Kidney (tissue), 13 donors: ENCODE measurements at regions not wholly inside any gene's neighbourhood (a gene's known extent, or its start where the extent isn't known, plus 50 kb on each side); places are given as distances from the start of the nearest gene placed in this dataset.

Experiments
- DNase-seq, 5 donors: peaks; one replicate each; pipeline ENCODE4 v3.0.0-alpha.2; 2013 to 2020
- FAIRE-seq: peaks from 2 replicates; lab custom pipeline; 2012; peaks lifted over from hg19 to GRCh38; lab: Jason Lieb, UNC
- H3K27ac ChIP-seq, 2 donors: one replicate each; pipeline ENCODE4 v1.7.0; 2013; ENCODE audit warnings: low read depth in 2 of 2, low read length in 2 of 2, inconsistent platforms in 1 of 2
- H3K27me3 ChIP-seq: one replicate; pipeline ENCODE4 v1.7.1; 2013; ENCODE audit warnings: low read length, inconsistent platforms; ENCODE audit not compliant: control insufficient read depth, insufficient read depth
- H3K36me3 ChIP-seq, 3 donors: one replicate each; pipeline versions ENCODE4 v1.7.0 to v1.7.1; 2013; ENCODE audit warnings: low read length in 3 of 3, control low read depth in 1 of 3, inconsistent platforms in 1 of 3; ENCODE audit not compliant: insufficient read depth in 3 of 3, control insufficient read depth in 2 of 3
- H3K4me1 ChIP-seq, 3 donors: one replicate each; pipeline versions ENCODE4 v1.7.0 to v1.7.1; 2013; ENCODE audit warnings: low read length in 3 of 3, inconsistent platforms in 1 of 3, low read depth in 1 of 3; ENCODE audit not compliant: control insufficient read depth in 2 of 3, insufficient read depth in 2 of 3
- H3K4me3 ChIP-seq, 3 donors: one replicate each; pipeline versions ENCODE4 v1.7.0 to v1.8.1; 2013; ENCODE audit warnings: low read length in 3 of 3, control low read depth in 1 of 3, inconsistent platforms in 1 of 3
- H3K9ac ChIP-seq, 3 donors: one replicate each; pipeline versions ENCODE4 v1.7.0 to v1.7.1; 2013; ENCODE audit warnings: low read length in 3 of 3, control low read depth in 1 of 3, inconsistent platforms in 1 of 3
- H3K9me3 ChIP-seq, 3 donors: one replicate each; pipeline versions ENCODE4 v1.7.0 to v1.7.1; 2013; ENCODE audit warnings: low read length in 3 of 3, control low read depth in 1 of 3, inconsistent platforms in 1 of 3; ENCODE audit not compliant: control insufficient read depth in 2 of 3, insufficient read depth in 1 of 3
- CTCF ChIP-seq: IDR thresholded peaks from 3 replicates; pipeline ENCODE4 v1.5.1; 2012; ENCODE audit warnings: mild to moderate bottlenecking, moderate library complexity, borderline replicate concordance; ENCODE audit not compliant: insufficient read depth; ENCODE audit errors: extremely low read depth
- intact Hi-C: fragments of 100-400 bp; cut with DNase I; formaldehyde crosslinking; loops from one replicate; pipeline ENCODE4 v1.11.1; 2022
- donor health status: control.
- donor health status: control.
- donor health status: control.
- donor health status: control.
- donor health status: control.
- donor health status: DM: yes; HTN: yes; CAD: no.
- donor health status: Normal renal cell carcinoma (clear cell type).

DNA sequence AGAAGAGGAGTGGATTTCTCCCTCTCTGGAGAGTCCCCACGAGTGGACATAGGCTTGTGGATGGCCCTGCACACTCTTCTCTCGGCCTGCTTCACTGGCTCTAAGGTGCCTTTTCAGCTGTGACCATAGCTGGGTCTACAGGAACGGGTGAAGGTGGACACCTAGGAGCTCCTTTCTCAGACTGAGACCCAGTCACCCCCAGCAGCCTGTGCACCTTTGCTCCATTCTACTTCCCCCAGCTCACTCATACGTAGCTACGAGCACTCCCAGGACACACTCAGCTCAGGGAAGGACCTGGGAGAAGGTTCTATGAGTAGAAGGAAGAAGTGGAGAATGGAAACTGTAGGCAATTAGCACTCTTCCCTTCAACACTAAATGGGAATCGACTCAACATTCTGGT lies 272.0 kb upstream of the KLF6 start:
- Histone ChIP-seq H3K4me3 (no peak overlapping the region), H3K27ac (no peak overlapping the region), H3K9me3 (no peaks in the 10 kb centered on the region), H3K36me3 (no peaks in the 10 kb centered on the region), H3K9ac (no peak overlapping the region), H3K27me3 (no peaks in the 10 kb centered on the region), H3K4me1 (peaks cover 0 to 4% (median 2%) of the 10 kb centered on the region in 3 donors)
- no peak for FAIRE-seq
- intact Hi-C loops = no loop called here
- no peak for TF ChIP-seq CTCF
- DNase-seq = no peak

DNA sequence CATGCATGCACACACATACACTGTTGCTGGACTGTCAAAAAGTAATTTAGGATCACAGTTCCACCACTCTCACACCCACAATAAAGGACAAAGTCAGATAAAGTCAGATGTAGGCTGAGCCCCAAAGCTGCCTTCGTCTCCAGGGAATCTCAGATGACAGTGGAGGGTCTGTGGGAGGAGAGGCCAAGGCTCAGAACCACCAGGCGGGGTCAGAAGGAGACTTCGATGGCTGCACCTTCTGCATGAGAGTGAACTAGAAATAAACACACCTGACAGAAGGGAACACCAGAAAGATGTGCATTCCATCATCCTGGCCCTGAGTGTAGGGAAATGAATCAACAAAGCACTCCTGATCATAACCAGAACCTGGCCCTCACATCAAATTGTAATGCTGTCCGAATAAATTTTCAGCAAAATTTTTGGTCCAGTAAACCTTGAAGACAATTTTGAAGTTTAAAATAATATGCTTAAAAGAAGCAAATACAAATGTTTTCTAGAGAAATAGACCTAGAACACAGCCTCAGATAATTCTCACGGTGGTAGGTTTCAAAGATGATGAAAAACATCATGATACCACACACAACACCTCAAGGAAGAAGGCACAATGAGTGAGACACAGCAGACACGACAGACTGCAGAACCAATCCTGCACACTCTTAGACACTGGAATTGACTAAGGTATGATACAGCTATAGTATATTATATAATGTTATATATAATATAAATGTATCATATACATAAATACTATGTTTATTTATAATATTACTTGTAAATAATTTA lies 269.8 kb upstream of the KLF6 start:
- FAIRE-seq = no peak
- H3K9me3 ChIP-seq = no peaks in the 10 kb centered on the region
- H3K9ac ChIP-seq = no peak overlapping the region
- no peak overlapping the region for H3K4me3 ChIP-seq
- H3K4me1 ChIP-seq = peaks cover 0 to 5% (median 0%) of the 10 kb centered on the region in 3 donors
- no peak overlapping the region for H3K27ac ChIP-seq
- intact Hi-C loops = no loop called here
- no peak for TF ChIP-seq CTCF
- no peaks in the 10 kb centered on the region for H3K36me3 ChIP-seq
- H3K27me3 ChIP-seq = no peaks in the 10 kb centered on the region
- peak in 2 of 5 donors; percentile 24 to 32 for DNase-seq

- H3K9ac ChIP-seq = no peak overlapping the region
- no peak overlapping the region for H3K27ac ChIP-seq
- peaks cover 0 to 5% (median 0%) of the 10 kb centered on the region in 3 donors for H3K4me1 ChIP-seq
- no peak for TF ChIP-seq CTCF
- intact Hi-C loops = no loop called here
- no peaks in the 10 kb centered on the region for H3K27me3 ChIP-seq
- H3K9me3 ChIP-seq = no peaks in the 10 kb centered on the region
- FAIRE-seq (no peak), DNase-seq (no peak)
- no peak overlapping the region for H3K4me3 ChIP-seq
- H3K36me3 ChIP-seq = no peaks in the 10 kb centered on the region
Observed at GRCh38 chr10:4053940-4054339, 268.9 kb upstream of the KLF6 start.
